DOHH2 (cell line): ENCODE measurements at regions not wholly inside any gene's neighbourhood (a gene's known extent, or its start where the extent isn't known, plus 50 kb on each side); places are given as distances from the start of the nearest gene placed in this dataset.

Experiments used
- EZH2phosphoT487 ChIP-seq: fragments of 200-600 bp; sonication (generic); IDR thresholded peaks from 2 replicates; pipeline ENCODE4 v1.6.1; 2017; ENCODE audit warnings: borderline replicate concordance, mild to moderate bottlenecking, antibody characterized with exemption, low read length, moderate library complexity, mixed read lengths
- TF ChIP-seq, protein P1 (sequence below): fragments of 200-600 bp; sonication (generic); IDR thresholded peaks from one replicate; pipeline ENCODE4 v1.5.1; 2014; ENCODE audit warnings: antibody characterized with exemption, mild to moderate bottlenecking, low read depth, low read length; ENCODE audit not compliant: poor library complexity, severe bottlenecking

- TF ChIP-seq, protein P1, sequence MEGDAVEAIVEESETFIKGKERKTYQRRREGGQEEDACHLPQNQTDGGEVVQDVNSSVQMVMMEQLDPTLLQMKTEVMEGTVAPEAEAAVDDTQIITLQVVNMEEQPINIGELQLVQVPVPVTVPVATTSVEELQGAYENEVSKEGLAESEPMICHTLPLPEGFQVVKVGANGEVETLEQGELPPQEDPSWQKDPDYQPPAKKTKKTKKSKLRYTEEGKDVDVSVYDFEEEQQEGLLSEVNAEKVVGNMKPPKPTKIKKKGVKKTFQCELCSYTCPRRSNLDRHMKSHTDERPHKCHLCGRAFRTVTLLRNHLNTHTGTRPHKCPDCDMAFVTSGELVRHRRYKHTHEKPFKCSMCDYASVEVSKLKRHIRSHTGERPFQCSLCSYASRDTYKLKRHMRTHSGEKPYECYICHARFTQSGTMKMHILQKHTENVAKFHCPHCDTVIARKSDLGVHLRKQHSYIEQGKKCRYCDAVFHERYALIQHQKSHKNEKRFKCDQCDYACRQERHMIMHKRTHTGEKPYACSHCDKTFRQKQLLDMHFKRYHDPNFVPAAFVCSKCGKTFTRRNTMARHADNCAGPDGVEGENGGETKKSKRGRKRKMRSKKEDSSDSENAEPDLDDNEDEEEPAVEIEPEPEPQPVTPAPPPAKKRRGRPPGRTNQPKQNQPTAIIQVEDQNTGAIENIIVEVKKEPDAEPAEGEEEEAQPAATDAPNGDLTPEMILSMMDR = no peak
- TF ChIP-seq EZH2phosphoT487 = no peak
These were observed 192.9 kb downstream of the PTPN20 start for GRCh38 chr10:47104151-47104605.
